ENCODE measurements at regions not wholly inside any gene's neighbourhood (a gene's known extent, or its start where the extent isn't known, plus 50 kb on each side); places are given as distances from the start of the nearest gene placed in this dataset.

DNA sequence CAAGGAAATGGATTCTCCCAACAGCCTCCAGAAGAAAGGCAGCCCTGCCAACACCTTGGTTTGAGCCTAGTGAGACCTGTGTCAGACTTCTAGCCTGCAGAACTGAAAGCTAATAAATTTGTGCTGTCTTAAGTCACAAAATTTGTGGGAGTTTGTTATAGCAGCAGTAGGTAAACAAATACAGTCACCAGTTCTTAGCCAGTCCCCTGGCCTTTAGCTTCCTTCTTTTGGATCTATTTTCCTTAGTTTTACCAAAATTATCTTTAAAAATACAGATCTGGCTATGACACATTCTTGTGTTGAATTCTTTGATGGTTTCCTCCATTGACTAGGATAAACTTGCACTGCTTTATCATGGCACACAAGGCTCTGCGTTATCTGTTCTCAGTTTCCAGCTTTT is 697.9 kb upstream of the FANCL start:
- no peak for TF ChIP-seq POLR2A (IDR thresholded peaks at IDR 0.05)
- TF ChIP-seq, protein P1, sequence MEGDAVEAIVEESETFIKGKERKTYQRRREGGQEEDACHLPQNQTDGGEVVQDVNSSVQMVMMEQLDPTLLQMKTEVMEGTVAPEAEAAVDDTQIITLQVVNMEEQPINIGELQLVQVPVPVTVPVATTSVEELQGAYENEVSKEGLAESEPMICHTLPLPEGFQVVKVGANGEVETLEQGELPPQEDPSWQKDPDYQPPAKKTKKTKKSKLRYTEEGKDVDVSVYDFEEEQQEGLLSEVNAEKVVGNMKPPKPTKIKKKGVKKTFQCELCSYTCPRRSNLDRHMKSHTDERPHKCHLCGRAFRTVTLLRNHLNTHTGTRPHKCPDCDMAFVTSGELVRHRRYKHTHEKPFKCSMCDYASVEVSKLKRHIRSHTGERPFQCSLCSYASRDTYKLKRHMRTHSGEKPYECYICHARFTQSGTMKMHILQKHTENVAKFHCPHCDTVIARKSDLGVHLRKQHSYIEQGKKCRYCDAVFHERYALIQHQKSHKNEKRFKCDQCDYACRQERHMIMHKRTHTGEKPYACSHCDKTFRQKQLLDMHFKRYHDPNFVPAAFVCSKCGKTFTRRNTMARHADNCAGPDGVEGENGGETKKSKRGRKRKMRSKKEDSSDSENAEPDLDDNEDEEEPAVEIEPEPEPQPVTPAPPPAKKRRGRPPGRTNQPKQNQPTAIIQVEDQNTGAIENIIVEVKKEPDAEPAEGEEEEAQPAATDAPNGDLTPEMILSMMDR (IDR thresholded peaks at IDR 0.05) = no peak

Data from Peyer's patch (tissue), 4 donors.